Gastroesophageal sphincter (tissue), 4 donors: ENCODE measurements at regions not wholly inside any gene's neighbourhood (a gene's known extent, or its start where the extent isn't known, plus 50 kb on each side); places are given as distances from the start of the nearest gene placed in this dataset.

Source experiments
- ATAC-seq: fragments of 150-250 bp; one replicate; pipeline ENCODE4 v1.9.1; 2016; ENCODE audit warnings: mild to moderate bottlenecking, moderate library complexity
- H3K27ac ChIP-seq, 4 donors: fragments of 200-600 bp; sonication (generic) in 3 of 4; 1 replicate in 3 of 4; 2 replicates in 1 of 4; pipeline ENCODE4 v1.5.1; 2016 to 2019
- H3K27me3 ChIP-seq: fragments of 200-600 bp; sonication (generic); one replicate; pipeline ENCODE4 v1.5.1; 2019
- H3K36me3 ChIP-seq, 2 donors: fragments of 200-600 bp; sonication (generic); one replicate each; pipeline ENCODE4 v1.5.1; 2019; ENCODE audit warnings: control low read depth in 1 of 2
- H3K4me1 ChIP-seq, 3 donors: fragments of 200-600 bp; sonication (generic); 1 replicate in 2 of 3; 2 replicates in 1 of 3; pipeline ENCODE4 v1.5.1; 2016 to 2019; ENCODE audit warnings: control low read depth in 2 of 3
- H3K4me3 ChIP-seq, 2 donors: fragments of 200-600 bp; sonication (generic); one replicate each; pipeline ENCODE4 v1.5.1; 2019; ENCODE audit warnings: mild to moderate bottlenecking in 1 of 2, moderate library complexity in 1 of 2
- H3K9me3 ChIP-seq, 3 donors: fragments of 200-600 bp; sonication (generic); one replicate each; pipeline ENCODE4 v1.5.1; 2017 to 2019; ENCODE audit warnings: control low read depth in 2 of 3
- EP300 ChIP-seq: sonication (generic); formaldehyde crosslinking; IDR thresholded peaks from one replicate; pipeline ENCODE4 v1.6.1; 2017; ENCODE audit warnings: antibody characterized with exemption, mild to moderate bottlenecking
- POLR2A ChIP-seq, 2 donors: fragments of 450-650 bp; IDR thresholded peaks; one replicate each; pipeline ENCODE4 v1.6.1; 2017; ENCODE audit warnings: antibody characterized with exemption in 2 of 2, mild to moderate bottlenecking in 2 of 2, moderate library complexity in 1 of 2
- POLR2AphosphoS5 ChIP-seq: sonication (generic); formaldehyde crosslinking; IDR thresholded peaks from one replicate; pipeline ENCODE4 v1.6.1; 2017; ENCODE audit warnings: antibody characterized with exemption
- WGBS, 2 donors: methylation state at CpG; one replicate each; pipeline ENCODE4 v1.1.5; 2018; ENCODE audit warnings: low coverage in 1 of 2; 5-methylcytosine and 5-hydroxymethylcytosine counted together
- TF ChIP-seq, protein P1 (sequence below), 4 experiments: fragments of 200-600 bp in 2 of 4; fragments of 450-650 bp in 2 of 4; sonication (generic) in 1 of 4; IDR thresholded peaks; one replicate each; pipeline ENCODE4 v1.5.1; 2017 to 2019; ENCODE audit warnings: antibody characterized with exemption in 4 of 4, mild to moderate bottlenecking in 2 of 4, moderate library complexity in 2 of 4

DNA sequence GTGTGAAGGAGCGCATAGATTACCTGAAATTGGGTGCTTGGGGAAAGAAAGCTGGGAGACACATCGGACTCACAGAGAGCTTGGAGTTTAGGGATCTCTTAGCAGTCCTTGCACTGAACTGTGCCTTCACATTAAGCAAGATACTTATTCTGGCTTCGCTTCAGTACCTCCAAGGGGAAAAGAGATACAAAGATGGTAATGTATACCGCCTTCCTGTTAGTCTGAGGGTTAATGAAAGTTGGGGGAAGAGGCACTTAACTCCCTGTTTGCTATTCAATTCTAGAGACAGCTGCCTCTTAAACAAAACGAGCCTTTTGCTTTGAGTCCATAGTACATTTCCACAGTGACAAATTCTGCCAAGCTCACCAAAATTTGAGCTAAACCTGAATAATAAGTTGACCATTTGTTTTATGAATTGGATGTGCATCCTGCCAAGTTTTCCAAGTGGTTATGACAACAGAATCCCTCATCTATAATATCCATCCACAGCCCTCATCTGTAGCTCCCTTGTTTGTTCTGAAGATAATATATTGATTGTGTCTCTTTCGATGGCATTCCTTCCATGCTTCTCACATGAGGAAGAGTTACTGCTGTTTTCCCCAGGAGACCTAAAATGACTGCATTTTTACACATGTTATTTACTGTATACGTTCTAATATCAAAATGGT lies 287.1 kb upstream of the ATP5MC3 start:
- H3K4me1 ChIP-seq: no peaks in the 10 kb centered on the region
- no peak for ATAC-seq
- TF ChIP-seq EP300 (no peak), POLR2AphosphoS5 (no peak), POLR2A (IDR thresholded peaks at IDR 0.05) (no peak)
- TF ChIP-seq, protein P1, sequence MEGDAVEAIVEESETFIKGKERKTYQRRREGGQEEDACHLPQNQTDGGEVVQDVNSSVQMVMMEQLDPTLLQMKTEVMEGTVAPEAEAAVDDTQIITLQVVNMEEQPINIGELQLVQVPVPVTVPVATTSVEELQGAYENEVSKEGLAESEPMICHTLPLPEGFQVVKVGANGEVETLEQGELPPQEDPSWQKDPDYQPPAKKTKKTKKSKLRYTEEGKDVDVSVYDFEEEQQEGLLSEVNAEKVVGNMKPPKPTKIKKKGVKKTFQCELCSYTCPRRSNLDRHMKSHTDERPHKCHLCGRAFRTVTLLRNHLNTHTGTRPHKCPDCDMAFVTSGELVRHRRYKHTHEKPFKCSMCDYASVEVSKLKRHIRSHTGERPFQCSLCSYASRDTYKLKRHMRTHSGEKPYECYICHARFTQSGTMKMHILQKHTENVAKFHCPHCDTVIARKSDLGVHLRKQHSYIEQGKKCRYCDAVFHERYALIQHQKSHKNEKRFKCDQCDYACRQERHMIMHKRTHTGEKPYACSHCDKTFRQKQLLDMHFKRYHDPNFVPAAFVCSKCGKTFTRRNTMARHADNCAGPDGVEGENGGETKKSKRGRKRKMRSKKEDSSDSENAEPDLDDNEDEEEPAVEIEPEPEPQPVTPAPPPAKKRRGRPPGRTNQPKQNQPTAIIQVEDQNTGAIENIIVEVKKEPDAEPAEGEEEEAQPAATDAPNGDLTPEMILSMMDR (IDR thresholded peaks at IDR 0.05): no peak

DNA sequence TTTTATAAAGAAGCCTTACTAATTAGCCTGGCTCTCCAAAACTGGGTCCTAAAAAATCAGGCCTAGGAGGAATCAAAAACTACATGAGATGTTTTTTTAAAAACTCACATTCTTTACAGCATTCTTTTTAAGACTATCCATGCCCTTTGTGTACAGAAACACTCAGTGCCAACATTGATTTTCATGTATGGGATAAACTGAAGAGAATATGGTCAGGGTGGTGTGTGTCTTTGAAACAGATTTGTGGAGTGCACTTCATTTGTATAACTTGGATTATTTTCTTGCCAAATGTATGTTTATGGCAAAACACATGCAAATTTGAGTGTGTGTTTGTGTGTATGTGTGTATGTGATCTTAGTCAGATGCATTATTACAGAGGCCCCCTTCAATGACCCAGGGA lies 283.6 kb upstream of the ATP5MC3 start:
- H3K36me3 ChIP-seq: no peaks in the 10 kb centered on the region
- no peak overlapping the region for H3K4me3 ChIP-seq
- H3K27me3 ChIP-seq: no peaks in the 10 kb centered on the region
- no peak for ATAC-seq
- H3K27ac ChIP-seq: no peak overlapping the region
- no peaks in the 10 kb centered on the region for H3K9me3 ChIP-seq
- H3K4me1 ChIP-seq: no peaks in the 10 kb centered on the region
- no peak for TF ChIP-seq POLR2AphosphoS5
- TF ChIP-seq EP300: no peak
- no peak for TF ChIP-seq POLR2A (IDR thresholded peaks at IDR 0.05)
- TF ChIP-seq, protein P1 (IDR thresholded peaks at IDR 0.05): no peak

More for the DNA sequence above, 287.1 kb upstream of the ATP5MC3 start:
- no peak overlapping the region for H3K4me3 ChIP-seq
- WGBS, 2 donors: 68 to 71% methylated on average over 7 of the region's 7 CpGs
- no peaks in the 10 kb centered on the region for H3K36me3 ChIP-seq
- H3K27ac ChIP-seq: no peak overlapping the region
- no peaks in the 10 kb centered on the region for H3K27me3 ChIP-seq
- H3K9me3 ChIP-seq: no peaks in the 10 kb centered on the region

GRCh38 chr2:175464311-175464670 lies 282.8 kb upstream of the ATP5MC3 start:
- Histone ChIP-seq H3K9me3 (no peaks in the 10 kb centered on the region), H3K4me1 (no peaks in the 10 kb centered on the region), H3K4me3 (no peak overlapping the region), H3K27ac (no peak overlapping the region), H3K27me3 (no peaks in the 10 kb centered on the region), H3K36me3 (no peaks in the 10 kb centered on the region)
- TF ChIP-seq, protein P1 (IDR thresholded peaks at IDR 0.05): no peak
- TF ChIP-seq POLR2A (IDR thresholded peaks at IDR 0.05): no peak
- no peak for TF ChIP-seq POLR2AphosphoS5
- ATAC-seq: no peak
- WGBS, 2 donors: 80 to 100% methylated on average over 2 to 3 of the region's 7 CpGs

DNA sequence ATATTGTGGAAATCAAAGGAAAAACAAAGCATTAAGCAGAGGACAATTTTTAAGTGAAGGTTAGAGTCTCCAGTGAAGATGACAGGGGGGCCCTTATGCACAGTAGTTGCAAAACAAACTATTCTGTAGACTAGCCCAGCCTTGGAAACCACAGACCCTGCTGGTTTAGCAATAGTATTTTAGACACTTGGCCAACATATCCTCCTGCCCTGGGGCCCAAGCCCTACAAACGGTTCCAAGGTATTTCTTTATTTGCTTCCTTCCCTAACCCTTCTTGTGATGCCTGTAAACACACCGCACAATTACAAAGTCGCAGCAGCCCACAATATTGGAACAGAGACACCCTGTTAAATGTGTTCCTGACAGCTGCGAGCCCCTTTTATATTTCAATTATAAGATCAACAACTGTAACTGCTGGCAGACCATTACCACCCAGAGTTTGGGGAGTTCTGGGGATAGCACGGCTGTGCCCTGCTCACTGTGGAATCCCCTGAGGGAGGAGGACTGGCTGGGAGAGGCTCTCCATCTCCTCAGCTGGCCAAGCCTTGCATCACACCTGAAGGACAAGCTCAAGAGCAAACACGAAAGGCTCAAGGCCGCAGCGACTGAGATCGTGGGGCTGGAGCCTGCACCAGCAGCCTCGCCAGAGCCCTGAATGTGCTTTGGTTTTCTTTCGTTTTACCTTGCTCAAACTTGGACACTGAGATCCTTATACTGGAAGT lies 282.2 kb upstream of the ATP5MC3 start:
- 42 to 69% methylated on average over 5 of the region's 11 CpGs for WGBS, 2 donors
- H3K4me3 ChIP-seq: no peak overlapping the region
- TF ChIP-seq, protein P1 (IDR thresholded peaks at IDR 0.05): no peak
- TF ChIP-seq POLR2AphosphoS5: no peak
- TF ChIP-seq POLR2A (IDR thresholded peaks at IDR 0.05): no peak
- TF ChIP-seq EP300: no peak
- ATAC-seq: no peak
- H3K27ac ChIP-seq: no peak overlapping the region
- no peaks in the 10 kb centered on the region for H3K4me1 ChIP-seq
- H3K36me3 ChIP-seq: no peaks in the 10 kb centered on the region
- H3K9me3 ChIP-seq: no peaks in the 10 kb centered on the region
- H3K27me3 ChIP-seq: no peaks in the 10 kb centered on the region

GRCh38 chr2:175463169-175463568 lies 281.7 kb upstream of the ATP5MC3 start:
- no peak for ATAC-seq
- TF ChIP-seq POLR2A (IDR thresholded peaks at IDR 0.05): no peak
- no peak for TF ChIP-seq POLR2AphosphoS5
- no peak for TF ChIP-seq EP300
- TF ChIP-seq, protein P1 (IDR thresholded peaks at IDR 0.05): no peak
- Histone ChIP-seq H3K27ac (no peak overlapping the region), H3K4me3 (no peak overlapping the region), H3K36me3 (no peaks in the 10 kb centered on the region), H3K4me1 (no peaks in the 10 kb centered on the region), H3K9me3 (no peaks in the 10 kb centered on the region), H3K27me3 (no peaks in the 10 kb centered on the region)
- WGBS, 2 donors: 76 to 95% methylated on average over 2 of the region's 2 CpGs
